D721Med (cell line): ENCODE measurements at regions not wholly inside any gene's neighbourhood (a gene's known extent, or its start where the extent isn't known, plus 50 kb on each side); places are given as distances from the start of the nearest gene placed in this dataset.

Experiments
- DNase-seq: peaks from one replicate; pipeline ENCODE4 v3.0.0; 2011; ENCODE audit warnings: low spot score; ENCODE audit not compliant: insufficient read length
- FAIRE-seq: peaks from 2 replicates; lab custom pipeline; 2011; peaks lifted over from hg19 to GRCh38; lab: Jason Lieb, UNC
- CTCF ChIP-seq: IDR thresholded peaks from 2 replicates; pipeline ENCODE4 v1.5.1; 2012; ENCODE audit warnings: mild to moderate bottlenecking, control low read depth; ENCODE audit not compliant: insufficient read depth; ENCODE audit errors: missing control alignments

GRCh38 chr9:101902051-101902450, 163.6 kb upstream of the GRIN3A start:
- no peak for FAIRE-seq

GRCh38 chr9:101897196-101897595, 158.7 kb upstream of the GRIN3A start:
- DNase-seq (no peak), FAIRE-seq (no peak)

More at GRCh38 chr9:101902051-101902450, 163.6 kb upstream of the GRIN3A start:
- TF ChIP-seq CTCF: no peak
- DNase-seq: no peak

GRCh38 chr9:101893661-101894646, 155.5 kb upstream of the GRIN3A start:
- no peak for TF ChIP-seq CTCF
- DNase-seq (no peak), FAIRE-seq (no peak)

More at GRCh38 chr9:101897196-101897595, 158.7 kb upstream of the GRIN3A start:
- TF ChIP-seq CTCF: no peak

GRCh38 chr9:101881508-101881907, 143.1 kb upstream of the GRIN3A start:
- no peak for TF ChIP-seq CTCF
- FAIRE-seq (no peak), DNase-seq (no peak)

- no peak for FAIRE-seq
- TF ChIP-seq CTCF: no peak
- no peak for DNase-seq
Measured at GRCh38 chr9:101880846-101881245, 142.4 kb upstream of the GRIN3A start.

GRCh38 chr9:101878734-101879133, 140.3 kb upstream of the GRIN3A start:
- no peak for TF ChIP-seq CTCF
- no peak for FAIRE-seq
- no peak for DNase-seq

- FAIRE-seq: no peak
- TF ChIP-seq CTCF: no peak
- no peak for DNase-seq
Measured at GRCh38 chr9:101877439-101877838, 139.0 kb upstream of the GRIN3A start.
